ENCODE measurements at regions not wholly inside any gene's neighbourhood (a gene's known extent, or its start where the extent isn't known, plus 50 kb on each side); places are given as distances from the start of the nearest gene placed in this dataset.

- TF ChIP-seq CTCF (IDR thresholded peaks at IDR 0.05; ENCODE audit: extremely low read depth in 1 of 2, insufficient read depth in 1 of 2, low read depth in 1 of 2, low read length in 2 of 2) (no peak), POLR2AphosphoS5 (IDR thresholded peaks at IDR 0.05; ENCODE audit: insufficient read depth, low read depth, low read length) (no peak), POLR2A (IDR thresholded peaks at IDR 0.05; ENCODE audit: low read depth, low read length) (no peak), EZH2 (IDR thresholded peaks at IDR 0.05; ENCODE audit: borderline replicate concordance, low read depth, low read length, severe bottlenecking) (no peak), MYC (IDR thresholded peaks at IDR 0.05; ENCODE audit: low read depth, low read length) (no peak), MAX (IDR thresholded peaks at IDR 0.05; ENCODE audit: insufficient read depth, insufficient read length) (no peak)
These were observed 58.3 kb downstream of the GJD2 start for GRCh38 chr15:34696506-34696905.
